HUES48 (cell line): ENCODE measurements at regions not wholly inside any gene's neighbourhood (a gene's known extent, or its start where the extent isn't known, plus 50 kb on each side); places are given as distances from the start of the nearest gene placed in this dataset.

ENCODE experiments used
- H3K27ac ChIP-seq: one replicate; pipeline ENCODE4 v1.7.0; 2013; ENCODE audit warnings: low read depth, low read length, inconsistent platforms
- H3K27me3 ChIP-seq: 2 replicates; pipeline ENCODE4 v1.6.1; 2013; ENCODE audit warnings: mild to moderate bottlenecking, low read length; ENCODE audit not compliant: control insufficient read depth, insufficient read depth
- H3K36me3 ChIP-seq: 2 replicates; pipeline ENCODE4 v1.6.1; 2013; ENCODE audit warnings: low read length; ENCODE audit not compliant: control insufficient read depth, insufficient read depth
- H3K4me1 ChIP-seq: 2 replicates; pipeline ENCODE4 v1.6.1; 2013; ENCODE audit warnings: mild to moderate bottlenecking, low read length; ENCODE audit not compliant: control insufficient read depth, insufficient read depth
- H3K4me3 ChIP-seq: 2 replicates; pipeline ENCODE4 v1.5.1; 2013; ENCODE audit warnings: mild to moderate bottlenecking, low read depth, low read length
- H3K9ac ChIP-seq: 2 replicates; pipeline ENCODE4 v1.6.1; 2013; ENCODE audit warnings: mild to moderate bottlenecking, low read depth, low read length, moderate library complexity
- H3K9me3 ChIP-seq: 2 replicates; pipeline ENCODE4 v1.6.1; 2013; ENCODE audit warnings: low read length; ENCODE audit not compliant: control insufficient read depth, insufficient read depth

DNA sequence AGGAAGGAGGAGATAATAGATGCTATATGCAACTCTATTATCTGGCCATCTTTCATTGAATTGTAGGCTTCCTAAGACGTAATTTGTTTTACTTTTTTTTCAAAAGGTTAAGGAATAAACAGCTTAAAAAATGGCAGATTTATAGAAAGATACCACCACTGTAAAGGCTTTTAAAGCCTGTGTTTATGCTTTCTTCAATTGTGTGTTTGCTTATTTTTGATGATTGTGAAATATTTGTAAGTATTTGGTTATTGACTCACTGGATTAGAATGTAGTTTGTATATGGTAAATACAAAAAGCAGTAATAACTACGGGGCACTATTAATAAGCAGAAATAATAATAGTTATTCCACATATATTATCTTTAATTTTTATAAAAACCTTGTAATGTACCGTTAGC, 437.9 kb downstream of the KLF5 start:
- no peaks in the 10 kb centered on the region for H3K9me3 ChIP-seq
- H3K4me3 ChIP-seq: no peak overlapping the region
- H3K27ac ChIP-seq: no peak overlapping the region
- H3K36me3 ChIP-seq: no peaks in the 10 kb centered on the region
- no peaks in the 10 kb centered on the region for H3K4me1 ChIP-seq
- no peak overlapping the region for H3K9ac ChIP-seq
- no peaks in the 10 kb centered on the region for H3K27me3 ChIP-seq

DNA sequence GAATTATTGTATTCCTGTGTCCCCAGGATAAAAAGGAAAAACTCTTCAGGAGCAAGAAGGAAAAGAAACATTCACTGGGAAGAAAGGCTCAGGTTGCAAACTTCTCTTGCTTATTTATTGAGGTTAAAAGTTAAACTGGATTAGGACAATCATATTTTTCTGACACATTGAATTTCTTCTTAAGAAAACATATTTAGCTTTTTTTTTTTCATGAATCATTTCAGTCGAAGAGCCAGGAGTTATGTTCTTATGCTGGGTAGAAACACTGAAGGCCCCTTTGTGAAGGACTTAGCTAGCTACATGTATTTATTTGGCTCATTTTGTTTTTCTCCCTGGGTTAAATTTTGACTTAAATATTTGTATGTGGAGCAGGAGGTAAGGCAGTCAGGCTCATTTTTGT, 434.0 kb downstream of the KLF5 start:
- Histone ChIP-seq H3K4me3 (no peak overlapping the region), H3K4me1 (no peaks in the 10 kb centered on the region), H3K27me3 (no peaks in the 10 kb centered on the region), H3K9me3 (no peaks in the 10 kb centered on the region), H3K36me3 (no peaks in the 10 kb centered on the region), H3K27ac (no peak overlapping the region), H3K9ac (no peak overlapping the region)

DNA sequence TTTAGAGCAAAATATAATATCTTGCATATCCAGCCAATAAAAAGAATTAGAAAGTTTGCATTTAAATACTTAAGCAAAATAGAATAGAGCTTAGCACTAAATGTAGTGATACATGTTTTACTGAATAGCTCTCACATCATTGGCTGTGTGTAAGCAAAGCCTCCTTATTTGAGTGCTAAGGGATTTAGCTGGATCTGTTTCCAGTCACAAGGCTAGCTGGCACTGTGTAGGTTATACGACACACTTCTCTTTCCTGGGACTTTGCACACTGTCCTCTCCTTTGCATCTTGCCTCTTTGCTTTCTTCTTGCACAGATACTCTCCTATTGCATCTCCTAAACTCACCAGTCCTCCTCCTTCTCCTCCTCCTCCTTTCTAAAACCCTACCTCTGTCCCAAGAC, 423.8 kb downstream of the KLF5 start:
- Histone ChIP-seq H3K9ac (no peak overlapping the region), H3K36me3 (no peaks in the 10 kb centered on the region), H3K4me1 (no peaks in the 10 kb centered on the region), H3K27ac (no peak overlapping the region), H3K4me3 (no peak overlapping the region), H3K9me3 (no peaks in the 10 kb centered on the region), H3K27me3 (no peaks in the 10 kb centered on the region)

DNA sequence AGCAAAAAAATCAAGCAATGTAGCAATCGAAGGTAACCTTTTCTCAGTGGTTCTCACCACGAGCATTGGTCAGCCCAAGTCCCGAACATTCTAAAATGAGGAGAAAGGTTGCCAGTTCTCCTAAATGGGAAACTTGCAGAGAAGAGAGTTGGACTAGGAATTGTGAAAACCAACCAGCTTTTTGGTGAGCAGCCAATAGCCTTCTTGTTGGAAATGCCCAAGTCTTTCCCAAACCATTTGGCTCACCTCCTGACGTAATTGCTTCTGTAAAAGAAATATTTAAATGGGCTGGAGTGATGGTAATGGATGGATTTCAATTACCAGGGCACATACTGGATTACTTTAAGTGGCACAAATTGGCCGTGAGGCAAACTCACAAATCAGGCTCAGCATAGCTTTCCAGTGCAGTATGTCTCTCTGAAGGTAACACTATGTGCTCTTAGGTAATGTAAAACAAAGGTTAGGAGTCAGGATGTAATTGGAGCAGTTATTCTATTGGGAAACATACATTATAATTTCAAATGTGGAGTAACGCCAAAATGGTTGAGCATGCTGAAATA, 423.2 kb downstream of the KLF5 start:
- no peaks in the 10 kb centered on the region for H3K27me3 ChIP-seq
- no peaks in the 10 kb centered on the region for H3K36me3 ChIP-seq
- no peaks in the 10 kb centered on the region for H3K9me3 ChIP-seq
- no peak overlapping the region for H3K4me3 ChIP-seq
- no peaks in the 10 kb centered on the region for H3K4me1 ChIP-seq
- H3K27ac ChIP-seq: no peak overlapping the region
- H3K9ac ChIP-seq: no peak overlapping the region

DNA sequence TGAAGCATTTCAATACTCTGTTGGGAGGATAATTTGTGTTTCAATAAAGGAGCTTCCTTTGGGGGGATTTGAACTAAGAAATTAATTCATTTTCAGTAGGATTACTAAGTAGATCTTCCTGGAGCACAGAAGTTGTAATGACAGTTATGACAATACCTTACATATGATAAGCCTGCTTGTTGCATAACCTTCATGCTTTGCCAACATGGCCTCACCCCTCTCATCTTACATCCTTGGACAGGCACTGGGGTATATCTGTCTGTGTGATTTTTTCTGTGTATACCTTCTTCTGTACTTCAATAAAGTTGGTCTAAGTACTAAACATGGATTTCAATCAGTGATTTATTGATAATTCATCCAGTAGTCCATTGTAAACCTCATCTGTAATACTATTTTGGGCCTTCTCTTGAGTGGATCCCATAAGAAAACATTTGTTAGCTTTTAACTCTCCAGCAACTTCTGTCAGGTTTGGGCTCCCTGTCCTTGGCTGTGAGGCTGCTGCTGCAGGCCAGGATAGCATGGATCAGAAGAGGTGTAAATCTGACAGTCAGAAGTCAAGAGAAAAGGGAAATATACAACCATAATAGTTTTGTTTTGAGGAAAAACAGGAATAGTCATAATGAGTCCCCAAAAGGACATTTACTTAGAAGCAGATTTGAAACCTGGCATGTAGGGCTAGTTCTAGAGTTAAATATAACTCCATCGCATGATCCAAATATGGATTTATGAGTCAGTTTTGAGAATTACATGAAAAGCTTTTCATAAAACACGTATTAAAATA, 422.2 kb downstream of the KLF5 start:
- Histone ChIP-seq H3K4me1 (no peaks in the 10 kb centered on the region), H3K36me3 (no peaks in the 10 kb centered on the region), H3K27me3 (no peaks in the 10 kb centered on the region), H3K9ac (no peak overlapping the region), H3K9me3 (no peaks in the 10 kb centered on the region), H3K4me3 (no peak overlapping the region), H3K27ac (no peak overlapping the region)

DNA sequence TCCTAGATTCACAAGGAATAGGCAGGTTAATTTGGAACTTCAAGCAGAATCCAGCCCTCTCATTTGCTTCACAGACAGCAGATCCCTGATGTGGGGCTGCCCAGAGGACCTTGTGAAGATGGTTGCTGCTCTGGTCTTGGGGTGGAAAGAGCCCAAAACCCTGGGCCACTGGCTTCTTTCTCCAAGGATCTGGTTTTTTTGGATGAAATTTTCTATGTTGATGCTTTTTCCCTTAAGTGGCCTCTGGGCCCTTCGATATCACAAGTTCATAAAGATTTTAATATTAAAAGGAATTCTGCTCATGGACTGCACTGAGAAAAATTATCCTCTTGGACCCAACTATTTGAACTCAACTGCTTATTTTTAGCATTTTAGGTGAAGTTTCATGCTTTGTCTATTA, 421.1 kb downstream of the KLF5 start:
- no peaks in the 10 kb centered on the region for H3K36me3 ChIP-seq
- H3K9me3 ChIP-seq: no peaks in the 10 kb centered on the region
- H3K4me1 ChIP-seq: no peaks in the 10 kb centered on the region
- no peaks in the 10 kb centered on the region for H3K27me3 ChIP-seq
- H3K9ac ChIP-seq: no peak overlapping the region
- H3K4me3 ChIP-seq: no peak overlapping the region
- H3K27ac ChIP-seq: no peak overlapping the region

DNA sequence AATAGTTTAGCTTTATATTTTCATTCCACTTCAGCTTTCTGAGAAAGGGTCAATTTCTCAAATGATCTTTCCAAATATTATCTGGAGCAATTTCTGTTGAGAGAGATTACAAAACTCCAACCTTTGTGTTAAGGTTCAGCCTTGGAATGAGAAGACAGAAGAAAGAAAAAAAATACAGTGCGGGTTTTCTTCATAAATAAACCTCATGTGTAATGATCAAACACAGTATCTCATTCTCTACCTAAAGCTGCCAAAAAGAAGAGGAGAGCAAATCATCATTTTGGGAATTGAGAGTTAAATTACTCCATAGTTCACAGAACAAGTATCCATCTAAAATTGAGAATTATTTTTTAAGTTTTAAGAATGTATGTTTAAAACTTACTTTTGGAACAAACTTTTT, 420.5 kb downstream of the KLF5 start:
- no peaks in the 10 kb centered on the region for H3K36me3 ChIP-seq
- no peak overlapping the region for H3K4me3 ChIP-seq
- H3K9me3 ChIP-seq: no peaks in the 10 kb centered on the region
- no peaks in the 10 kb centered on the region for H3K27me3 ChIP-seq
- H3K9ac ChIP-seq: no peak overlapping the region
- no peak overlapping the region for H3K27ac ChIP-seq
- no peaks in the 10 kb centered on the region for H3K4me1 ChIP-seq

DNA sequence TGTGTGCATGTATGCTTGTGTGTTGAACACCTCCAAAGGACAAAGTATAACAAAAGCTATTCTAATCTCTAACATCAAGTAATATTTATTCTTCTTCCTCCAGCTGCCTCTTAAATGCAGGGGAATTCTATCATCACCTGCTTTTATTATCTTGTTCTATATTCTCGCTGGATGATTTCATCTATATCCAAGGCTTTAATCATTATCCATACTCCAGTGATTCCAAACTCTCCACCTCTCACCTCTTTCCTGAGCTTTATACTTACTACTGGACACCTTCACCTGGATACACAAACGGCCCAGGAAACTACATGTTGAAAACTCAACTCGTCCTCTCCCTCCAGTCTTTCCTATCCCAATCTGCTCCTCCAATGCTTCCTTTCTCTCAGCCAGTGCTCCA, 418.6 kb downstream of the KLF5 start:
- no peak overlapping the region for H3K27ac ChIP-seq
- H3K4me3 ChIP-seq: no peak overlapping the region
- no peaks in the 10 kb centered on the region for H3K4me1 ChIP-seq
- no peaks in the 10 kb centered on the region for H3K36me3 ChIP-seq
- H3K27me3 ChIP-seq: no peaks in the 10 kb centered on the region
- no peaks in the 10 kb centered on the region for H3K9me3 ChIP-seq
- no peak overlapping the region for H3K9ac ChIP-seq

DNA sequence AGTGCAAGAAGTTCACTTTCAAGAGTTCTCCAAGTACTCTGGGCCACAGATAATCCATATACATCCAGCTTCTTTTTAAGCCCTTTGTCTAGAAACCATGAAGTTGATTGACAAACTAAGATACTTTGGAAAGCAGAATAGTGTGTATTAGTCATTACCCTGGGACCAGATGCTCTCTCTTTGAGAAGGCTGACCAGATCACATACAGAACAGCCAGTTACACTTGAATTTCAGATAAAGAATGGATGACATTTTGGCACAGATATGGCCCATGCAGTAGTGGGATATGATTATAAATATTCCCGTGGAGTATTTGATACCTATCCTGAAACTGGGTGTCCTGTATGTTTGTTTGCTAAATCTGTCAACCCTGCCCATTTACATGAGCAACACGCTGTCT, 414.2 kb downstream of the KLF5 start:
- Histone ChIP-seq H3K4me3 (no peak overlapping the region), H3K9ac (no peak overlapping the region), H3K27ac (no peak overlapping the region), H3K4me1 (no peaks in the 10 kb centered on the region), H3K36me3 (no peaks in the 10 kb centered on the region), H3K27me3 (no peaks in the 10 kb centered on the region), H3K9me3 (no peaks in the 10 kb centered on the region)

DNA sequence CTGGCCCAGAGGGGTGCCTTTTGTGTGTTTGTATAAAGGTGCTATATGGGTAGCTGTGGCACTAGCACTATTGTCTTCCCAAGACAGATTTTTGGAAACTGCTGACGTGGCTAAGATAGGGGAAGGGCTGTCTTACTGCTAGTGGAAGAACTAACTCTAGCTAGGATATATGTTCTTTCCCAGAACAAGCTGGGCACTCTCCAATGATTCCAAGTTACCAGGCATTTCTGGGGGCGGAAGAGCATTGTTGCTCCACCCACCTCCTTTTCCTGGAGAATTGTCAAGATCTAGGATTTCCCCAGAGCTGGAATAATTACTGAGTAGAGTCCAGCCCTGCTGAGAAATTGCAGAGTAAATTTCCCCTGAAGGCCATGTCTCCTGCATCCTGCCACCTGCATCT, 408.3 kb downstream of the KLF5 start:
- H3K9me3 ChIP-seq: no peaks in the 10 kb centered on the region
- H3K4me1 ChIP-seq: no peaks in the 10 kb centered on the region
- H3K27ac ChIP-seq: no peak overlapping the region
- H3K36me3 ChIP-seq: no peaks in the 10 kb centered on the region
- no peaks in the 10 kb centered on the region for H3K27me3 ChIP-seq
- H3K4me3 ChIP-seq: no peak overlapping the region
- no peak overlapping the region for H3K9ac ChIP-seq

DNA sequence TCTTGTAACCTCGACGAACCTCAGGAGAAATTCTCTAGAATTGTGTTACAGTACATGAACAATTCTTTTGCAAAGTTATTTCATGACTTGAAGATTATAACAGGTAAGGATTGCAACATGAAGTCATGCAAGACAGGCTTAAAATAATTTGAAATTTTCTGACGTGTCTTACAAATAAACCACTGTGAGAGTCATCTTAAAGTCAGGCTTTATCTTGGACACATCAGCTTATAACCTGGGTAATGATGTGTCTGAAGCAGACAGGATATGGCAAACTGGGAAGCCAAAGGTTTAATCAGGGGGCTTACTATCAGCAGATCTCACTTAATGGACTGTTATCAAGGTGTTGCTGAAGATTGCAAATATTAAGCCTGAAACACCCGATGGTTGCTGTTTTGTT, 407.8 kb downstream of the KLF5 start:
- no peak overlapping the region for H3K9ac ChIP-seq
- H3K27ac ChIP-seq: no peak overlapping the region
- no peaks in the 10 kb centered on the region for H3K9me3 ChIP-seq
- no peaks in the 10 kb centered on the region for H3K27me3 ChIP-seq
- no peak overlapping the region for H3K4me3 ChIP-seq
- no peaks in the 10 kb centered on the region for H3K36me3 ChIP-seq
- H3K4me1 ChIP-seq: no peaks in the 10 kb centered on the region
